GM21526 (cell line): ENCODE measurements at regions not wholly inside any gene's neighbourhood (a gene's known extent, or its start where the extent isn't known, plus 50 kb on each side); places are given as distances from the start of the nearest gene placed in this dataset.
"Not testable (repeated sequence)": the region's sequence is repeated elsewhere in the genome, so short reads cannot be mapped to it uniquely, and the experiment has no call there.

Experiments
- ATAC-seq: cut with Tn5 transposase; IDR thresholded peaks from one replicate; pipeline ENCODE4 v1.9.1; 2021; ENCODE audit warnings: moderate library complexity; ENCODE audit not compliant: unreplicated experiment, low FRiP score

DNA sequence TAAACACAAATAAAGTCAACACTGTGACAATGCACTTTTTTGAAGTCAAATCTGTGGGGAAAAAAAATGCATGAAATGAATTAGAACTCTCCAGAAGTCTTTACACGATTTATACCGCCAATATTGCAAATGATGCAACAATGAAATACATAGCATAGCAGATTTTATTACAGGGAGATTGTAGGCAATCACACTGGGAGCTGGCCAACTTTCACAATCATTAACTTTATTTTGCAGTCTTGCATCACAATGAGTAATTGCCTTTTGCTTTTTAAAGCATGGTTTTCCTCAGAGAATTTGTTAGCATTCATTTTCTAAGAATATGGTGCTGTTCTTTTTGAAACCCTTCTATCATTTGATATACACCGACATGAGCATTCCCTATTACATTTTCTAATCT lies 366.4 kb upstream of the FSIP2 start:
- no peak for ATAC-seq

DNA sequence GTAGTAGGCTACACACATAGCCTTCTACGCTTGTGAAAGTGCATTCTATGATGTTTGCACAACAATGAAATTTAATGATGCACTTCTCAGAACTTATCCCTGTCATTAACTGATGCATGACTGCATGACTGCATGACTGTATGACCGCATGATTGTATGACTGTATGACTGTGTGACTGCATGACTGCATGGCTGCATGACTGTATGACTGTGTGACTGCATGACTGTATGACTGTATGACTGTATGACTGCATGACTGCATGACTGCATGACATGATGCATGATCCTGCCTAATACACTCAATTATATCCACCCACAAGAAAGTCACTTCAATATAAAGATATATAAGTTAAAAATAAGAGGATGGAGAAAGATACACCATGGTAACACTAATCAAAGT lies 365.4 kb upstream of the FSIP2 start:
- no peak for ATAC-seq

DNA sequence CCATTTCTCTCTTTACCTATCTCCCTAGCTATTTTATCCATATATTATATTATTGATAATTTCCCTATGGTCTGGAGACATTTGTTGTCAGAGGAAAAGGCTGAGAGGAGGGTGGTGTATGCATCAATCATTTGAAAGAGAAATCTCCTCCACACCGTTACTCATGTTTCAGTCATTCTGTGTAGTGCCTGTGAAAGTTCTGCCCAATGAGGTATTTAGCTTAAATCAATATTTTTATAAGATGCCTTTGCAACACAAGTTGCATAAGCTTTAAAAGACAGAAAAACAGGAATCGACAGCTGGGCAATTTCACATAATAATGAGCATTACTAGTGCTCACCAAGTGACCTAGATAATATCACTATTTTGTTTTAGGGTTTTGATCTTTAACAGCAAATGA lies 363.7 kb upstream of the FSIP2 start:
- ATAC-seq, result no peak

DNA sequence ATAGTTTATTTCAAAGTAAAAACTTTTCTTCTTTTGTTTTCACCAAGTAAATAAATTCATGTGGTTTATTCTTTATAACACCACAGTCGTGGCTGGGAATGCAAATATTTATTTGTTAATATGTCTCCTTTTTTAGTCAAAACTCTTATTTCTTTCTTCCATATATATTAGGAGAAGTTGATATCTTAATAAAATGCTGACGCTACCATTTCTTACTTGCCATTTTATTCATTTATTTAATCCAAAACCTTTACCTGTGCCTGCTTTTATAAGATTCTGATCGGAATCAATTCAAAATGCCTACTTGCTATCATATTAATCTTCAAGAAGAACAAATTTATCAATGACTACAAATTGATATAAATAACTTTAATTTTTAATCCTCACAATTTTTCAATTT lies 362.9 kb upstream of the FSIP2 start:
- no peak for ATAC-seq

DNA sequence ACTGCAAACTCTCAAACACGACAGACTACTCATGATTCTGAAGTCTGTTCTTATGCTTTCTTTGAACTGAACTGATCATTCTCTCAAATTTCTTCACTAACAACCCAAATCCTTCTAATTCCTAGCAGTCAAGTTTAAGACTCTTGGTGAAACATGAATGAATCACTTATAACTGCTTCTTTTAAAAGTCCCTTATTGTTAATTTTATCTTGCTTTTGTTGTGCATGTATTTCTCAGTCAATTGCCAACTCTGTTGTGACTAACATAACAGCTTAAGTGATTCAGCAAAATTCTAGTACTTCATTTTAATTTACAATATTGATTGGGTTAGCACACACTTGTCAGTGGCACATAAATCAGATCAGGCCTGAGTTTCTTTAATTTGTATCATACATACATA lies 357.0 kb upstream of the FSIP2 start:
- ATAC-seq, result no peak

DNA sequence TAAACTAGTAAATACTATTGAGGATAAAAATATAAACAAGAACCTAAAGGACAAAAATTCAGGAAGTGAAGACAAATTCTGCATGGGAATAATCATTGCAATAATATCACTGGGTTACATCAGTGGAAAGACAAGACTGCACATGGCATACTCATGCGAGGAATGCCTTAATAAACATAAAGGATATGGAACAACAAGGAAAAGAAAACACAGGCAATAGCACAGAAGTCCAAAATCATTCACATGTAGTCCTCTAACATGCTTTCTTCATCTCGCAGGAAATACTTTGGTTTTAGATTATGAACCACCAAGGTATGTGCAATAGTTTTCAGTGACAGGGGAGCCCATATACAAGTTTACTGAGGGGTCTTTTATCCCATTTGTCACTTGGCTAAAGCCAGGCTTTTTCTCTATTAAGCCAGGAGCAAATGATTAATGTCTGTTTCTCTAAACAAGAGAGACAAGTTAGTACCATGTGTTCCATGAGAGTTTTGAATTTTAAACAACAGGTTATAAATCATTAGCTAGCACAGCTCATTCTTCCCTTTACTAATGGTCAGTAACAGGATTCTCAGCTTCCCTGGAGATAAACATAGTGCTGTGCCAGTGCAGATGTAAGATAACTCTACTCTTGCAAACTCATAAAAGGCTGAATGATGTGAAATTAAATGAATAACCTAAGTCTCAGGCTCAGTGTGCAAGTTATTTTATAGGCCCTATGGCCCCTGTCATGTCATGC lies 353.6 kb upstream of the FSIP2 start:
- no peak for ATAC-seq

DNA sequence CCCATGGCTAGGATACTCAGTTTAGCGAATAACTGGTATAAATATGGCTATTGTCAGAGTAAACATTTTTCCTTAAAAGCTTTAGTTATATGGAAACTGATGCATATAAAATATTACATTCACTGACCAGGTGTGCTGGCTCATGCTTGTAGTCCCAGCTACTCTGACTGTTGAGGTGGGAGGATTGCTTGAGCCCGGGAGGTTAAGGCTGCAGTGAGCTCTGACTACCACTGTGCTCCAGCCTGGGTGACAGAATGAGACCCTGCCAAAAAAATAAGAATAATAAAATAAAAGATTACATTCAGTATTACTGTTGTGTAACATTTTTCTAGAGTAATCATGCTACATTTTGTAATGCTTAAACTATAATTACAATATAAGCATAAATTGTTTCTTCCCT lies 350.4 kb upstream of the FSIP2 start:
- no peak for ATAC-seq

DNA sequence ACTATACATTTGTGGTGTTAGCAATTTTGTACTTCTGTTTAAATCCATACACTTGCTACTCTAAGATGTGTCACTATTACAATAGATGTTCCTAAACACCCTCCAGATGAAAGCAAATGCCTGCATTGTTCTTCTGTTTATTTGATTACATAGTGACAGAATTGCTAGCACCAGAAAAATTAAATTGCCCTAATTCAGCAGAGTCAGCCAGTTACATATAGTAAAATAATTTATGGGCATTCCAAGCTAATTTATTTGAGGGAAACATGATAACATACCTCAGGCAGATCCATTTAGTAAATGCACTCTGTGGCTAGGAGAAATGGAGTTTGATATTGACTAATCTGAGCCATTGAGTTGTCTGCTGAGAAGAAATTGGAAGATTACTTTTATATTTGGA lies 347.1 kb upstream of the FSIP2 start:
- no peak for ATAC-seq

DNA sequence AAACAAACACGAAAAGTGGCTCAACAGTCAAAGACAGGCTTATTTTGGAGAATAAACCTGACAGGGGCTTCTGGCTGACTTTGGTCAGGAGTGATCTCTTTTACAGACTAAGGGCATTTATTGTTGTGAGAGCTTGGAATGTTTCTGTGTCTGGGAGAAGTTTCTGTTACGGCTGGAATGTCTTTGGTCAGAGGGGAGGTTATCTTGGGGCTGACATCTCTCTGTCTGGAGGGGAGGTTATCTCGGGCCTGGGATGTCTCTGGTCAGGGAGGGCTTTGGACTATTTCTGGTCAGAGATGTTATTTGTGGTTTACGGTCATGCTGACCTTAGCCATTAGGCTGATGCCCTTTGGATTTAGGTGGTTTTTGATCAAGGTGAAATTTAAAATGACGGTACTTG lies 345.5 kb upstream of the FSIP2 start:
- ATAC-seq, result no peak

DNA sequence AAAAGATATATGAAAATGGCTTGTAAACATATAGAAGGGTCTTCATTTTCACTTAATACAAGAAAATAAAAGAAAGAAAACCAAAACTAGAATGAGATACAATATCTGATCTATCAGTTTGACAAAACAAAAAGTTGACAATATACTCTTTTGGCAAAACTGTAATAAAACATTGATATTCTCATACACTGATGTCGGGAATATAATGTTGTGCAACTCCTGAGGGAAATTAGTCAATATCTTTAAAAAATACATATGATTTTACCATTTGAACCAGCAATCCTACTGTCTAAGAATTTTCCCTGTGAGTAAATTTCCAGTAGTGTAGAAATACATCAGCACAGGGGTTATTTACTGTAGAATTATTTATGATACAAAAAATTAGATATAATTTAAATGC lies 336.1 kb upstream of the FSIP2 start:
- ATAC-seq, result no peak

DNA sequence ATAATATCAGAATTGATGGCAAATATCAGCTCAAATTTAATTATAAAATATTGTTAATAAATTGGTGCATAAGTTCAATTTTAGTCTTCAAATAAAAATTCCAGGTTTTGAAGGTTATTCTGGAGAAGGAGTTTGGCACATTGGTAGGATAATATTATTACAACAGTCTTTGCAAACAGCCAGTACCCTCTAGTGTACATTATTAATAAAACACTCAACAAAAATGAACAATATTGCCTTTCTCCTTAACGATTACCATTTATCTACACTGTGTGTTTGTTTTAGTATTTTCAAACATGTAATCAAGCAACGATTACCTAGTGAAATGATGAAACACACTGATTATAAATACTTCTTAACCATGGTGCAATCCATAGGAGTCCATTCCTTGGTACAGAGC lies 334.0 kb upstream of the FSIP2 start:
- no peak for ATAC-seq

DNA sequence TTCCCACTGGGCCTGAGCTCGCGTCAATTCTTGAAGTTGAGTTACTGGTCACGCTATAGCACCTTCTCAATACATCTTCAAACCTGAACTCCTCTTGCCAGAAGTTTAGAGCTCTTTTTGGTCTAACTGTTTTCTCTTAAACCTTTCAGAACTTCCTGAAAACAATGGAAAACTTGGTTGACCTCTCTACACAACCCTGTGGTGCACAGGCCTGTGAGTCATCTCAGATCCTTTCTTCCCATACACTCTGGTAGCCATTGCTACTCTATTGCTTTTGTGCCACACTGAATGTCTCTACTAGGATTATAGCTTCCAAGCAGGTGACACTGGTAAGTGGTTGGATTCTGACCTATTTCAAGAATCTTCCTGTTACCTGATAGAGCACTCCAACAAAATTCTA lies 321.5 kb upstream of the FSIP2 start:
- ATAC-seq, result no peak

DNA sequence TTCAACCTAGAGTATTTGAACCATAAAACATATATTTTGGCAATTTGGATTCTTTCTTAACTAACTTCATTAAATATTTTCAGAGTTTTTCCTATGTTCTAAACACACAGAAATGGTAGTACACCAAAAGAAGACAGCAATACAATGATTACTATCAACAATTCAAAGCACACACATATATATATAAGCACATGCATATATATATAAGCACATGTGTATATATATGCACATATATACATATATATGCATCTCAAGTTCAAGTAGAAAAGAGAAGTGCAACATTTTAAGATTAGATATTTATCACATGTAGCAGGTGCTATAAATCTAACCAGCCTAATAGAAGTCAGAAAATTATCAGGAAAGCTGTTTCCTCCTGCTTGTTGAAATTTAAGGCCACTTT lies 320.9 kb upstream of the FSIP2 start:
- ATAC-seq, result no peak

DNA sequence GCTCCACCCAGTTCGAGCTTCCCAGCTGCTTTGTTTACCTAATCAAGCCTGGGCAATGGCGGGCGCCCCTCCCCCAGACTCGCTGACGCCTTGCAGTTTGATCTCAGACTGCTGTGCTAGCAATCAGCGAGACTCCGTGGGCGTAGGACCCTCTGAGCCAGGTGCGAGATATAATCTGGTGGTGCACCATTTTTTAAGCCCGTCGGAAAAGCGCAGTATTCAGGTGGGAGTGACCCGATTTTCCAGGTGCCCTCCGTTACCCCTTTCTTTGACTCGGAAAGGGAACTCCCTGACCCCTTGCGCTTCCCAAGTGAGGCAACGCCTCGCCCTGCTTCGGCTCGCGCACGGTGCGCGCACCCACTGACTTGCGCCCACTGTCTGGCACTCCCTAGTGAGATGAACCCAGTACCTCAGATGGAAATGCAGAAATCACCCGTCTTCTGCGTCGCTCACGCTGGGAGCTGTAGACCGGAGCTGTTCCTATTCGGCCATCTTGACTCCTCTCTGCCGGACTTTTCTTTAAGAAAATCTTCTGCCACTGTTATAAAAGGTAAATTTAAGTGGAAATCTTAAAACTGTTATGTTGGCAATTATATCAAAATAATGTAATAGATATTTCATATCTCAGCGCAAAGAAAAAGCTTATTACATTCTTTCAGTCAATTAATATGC lies 313.5 kb upstream of the FSIP2 start:
- not testable (repeated sequence) for ATAC-seq

DNA sequence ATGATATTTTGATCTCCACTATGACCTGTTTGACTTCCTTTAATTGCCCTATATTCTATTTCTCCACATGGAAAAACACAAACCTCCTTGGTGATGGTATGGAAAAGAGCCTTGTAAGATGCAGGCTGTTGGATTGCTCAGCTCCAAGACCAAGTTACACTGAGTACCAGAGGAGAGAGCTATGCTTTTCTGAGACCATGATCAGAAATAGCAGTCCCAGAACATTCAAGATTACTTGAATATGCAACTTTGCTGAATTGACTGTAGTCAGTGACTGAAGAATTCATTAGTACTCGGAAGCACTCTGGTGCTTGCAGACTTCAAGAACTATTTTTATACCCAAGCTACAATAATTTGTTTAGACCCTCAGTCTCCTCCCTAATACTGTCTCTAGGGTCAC lies 310.6 kb upstream of the FSIP2 start:
- ATAC-seq, result no peak

DNA sequence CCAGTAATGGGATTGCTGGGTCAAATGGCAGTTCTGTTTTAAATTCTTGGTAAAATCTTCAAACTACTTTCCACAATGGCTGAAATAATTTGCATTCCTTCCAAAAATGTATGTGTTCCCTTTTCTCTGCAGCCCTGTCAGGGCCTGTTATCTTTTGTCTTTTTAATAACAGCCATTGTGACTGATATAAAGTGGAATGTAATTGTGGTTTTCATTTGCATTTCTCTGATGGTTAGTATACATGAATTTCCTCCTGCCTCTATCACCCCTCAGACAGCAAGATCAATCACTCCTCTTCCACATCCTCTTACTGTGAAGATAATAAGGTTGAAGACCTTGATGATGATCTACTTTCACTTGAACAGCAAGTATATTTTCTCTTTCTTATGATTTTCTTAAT lies 304.8 kb upstream of the FSIP2 start:
- no peak for ATAC-seq

DNA sequence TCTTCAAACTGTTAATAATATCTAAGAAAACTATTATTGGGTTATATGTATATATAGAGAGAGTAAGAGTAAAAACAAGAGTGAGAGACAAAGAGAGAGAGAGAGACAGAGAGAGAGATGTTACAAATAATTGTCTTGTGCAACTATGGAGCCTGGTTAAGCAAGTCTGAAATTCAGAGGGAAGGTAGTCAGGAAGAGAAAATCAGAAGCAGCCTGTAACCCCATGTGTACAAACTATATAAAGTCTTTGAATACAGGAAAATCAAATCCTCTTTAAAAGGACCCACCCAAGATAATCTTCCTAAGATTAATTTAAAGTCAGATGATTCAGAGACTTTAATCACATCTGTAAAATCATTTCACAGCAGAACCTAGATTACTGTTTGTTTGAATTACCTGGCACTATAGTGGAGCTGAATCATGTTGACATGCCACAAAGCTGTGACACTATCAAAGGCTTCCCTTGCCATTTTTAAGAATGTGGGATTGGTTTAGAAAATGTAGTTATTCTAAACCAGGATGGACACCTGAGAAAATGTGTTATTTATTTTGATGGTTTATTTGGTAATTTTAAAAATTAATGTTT lies 301.7 kb upstream of the FSIP2 start:
- no peak for ATAC-seq

DNA sequence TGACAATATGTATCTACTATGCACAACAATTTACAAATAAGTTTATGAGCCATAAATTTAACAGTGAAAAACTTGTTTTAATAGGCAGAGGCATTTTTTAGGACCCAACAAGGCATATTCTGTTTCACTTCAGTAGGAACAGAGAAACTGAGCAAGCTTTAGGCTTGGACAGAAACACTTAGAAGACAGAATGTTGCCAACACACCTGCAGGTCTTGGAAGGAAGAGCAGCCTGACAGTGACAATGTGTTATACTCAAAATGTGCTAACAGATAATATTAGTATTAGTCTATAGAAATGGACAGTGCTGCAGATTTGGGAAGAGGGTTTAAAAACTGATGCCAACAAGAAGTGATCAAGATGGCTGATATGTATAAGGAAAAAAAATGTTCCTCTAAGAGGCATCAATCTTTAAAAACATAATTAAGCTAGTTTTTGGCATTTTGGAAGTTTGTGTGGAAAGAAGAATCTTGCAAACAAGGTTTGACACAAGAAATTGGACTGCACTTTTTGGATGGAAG lies 297.1 kb upstream of the FSIP2 start:
- ATAC-seq, result no peak

DNA sequence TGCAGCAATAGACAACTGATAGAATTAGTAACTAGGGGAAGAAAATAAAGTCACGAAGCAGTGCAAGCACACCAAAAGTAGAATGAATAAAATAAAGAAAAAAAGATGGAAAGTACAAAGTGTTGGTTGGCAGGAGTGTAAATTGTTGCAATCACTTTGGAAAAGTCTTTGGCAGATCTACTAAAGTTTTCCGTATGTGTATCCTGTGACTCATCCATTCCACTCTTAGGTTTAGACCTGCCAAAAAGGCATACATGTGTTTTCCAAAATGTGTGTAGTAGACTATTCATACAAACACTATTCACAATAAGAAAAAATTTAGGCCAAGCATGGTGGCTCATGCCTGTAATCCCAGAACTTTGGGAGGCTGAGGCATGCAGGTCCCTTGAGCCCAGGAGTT lies 282.1 kb upstream of the FSIP2 start:
- no peak for ATAC-seq

DNA sequence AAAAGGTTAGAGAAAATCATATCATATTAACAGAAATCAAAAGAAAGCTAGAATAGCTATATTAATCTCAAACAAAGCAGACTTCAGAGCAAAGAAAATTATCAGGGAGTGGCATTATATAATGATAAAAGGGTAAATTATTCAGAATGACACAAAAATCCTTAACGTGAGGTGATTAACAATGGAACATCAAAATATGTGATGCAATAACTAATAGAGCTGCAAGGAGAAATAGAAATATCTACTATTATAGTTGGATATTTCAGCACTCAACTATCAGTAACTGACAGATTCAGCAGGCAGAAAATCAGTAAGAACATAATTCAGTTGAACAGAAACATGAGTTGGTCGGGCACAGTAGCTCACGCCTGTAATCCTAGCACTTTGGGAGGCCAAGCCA lies 275.1 kb upstream of the FSIP2 start:
- no peak for ATAC-seq

DNA sequence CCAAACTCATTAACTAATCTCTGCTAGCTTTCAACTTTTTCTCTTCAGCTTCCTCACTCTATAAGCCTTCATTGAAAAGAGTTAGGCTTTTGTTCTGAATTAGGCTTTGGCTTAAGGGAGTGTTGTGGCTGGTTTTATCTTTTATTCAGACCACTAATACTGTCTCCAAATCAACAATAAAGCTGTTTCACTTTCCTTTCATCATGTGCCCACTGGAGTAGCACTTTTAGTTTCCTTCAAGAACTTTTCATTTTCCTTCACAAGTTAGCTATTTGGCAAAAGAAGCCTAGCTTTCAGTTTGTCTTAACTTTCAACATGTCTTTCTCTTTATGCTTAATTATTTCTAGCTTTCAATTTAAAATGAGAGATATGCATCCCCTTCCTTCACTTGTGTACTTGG lies 271.7 kb upstream of the FSIP2 start:
- no peak for ATAC-seq

DNA sequence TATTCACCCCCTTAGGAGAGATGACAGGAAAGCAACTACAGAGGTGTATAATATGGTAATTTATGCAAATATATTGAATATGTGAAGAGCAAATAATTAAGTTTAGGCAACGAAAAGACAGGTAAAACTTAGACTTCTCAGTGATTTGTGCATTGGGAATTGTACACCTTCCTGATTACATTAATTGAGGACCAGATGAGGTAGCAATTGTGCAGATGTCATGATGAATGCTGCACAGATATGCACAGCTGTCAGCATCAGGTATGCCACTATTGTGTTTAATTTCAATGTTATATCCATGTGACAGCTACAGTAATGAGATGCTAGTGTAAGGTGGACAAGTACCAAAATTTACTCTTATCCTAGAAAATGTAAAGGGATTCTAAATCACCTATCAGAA lies 267.2 kb upstream of the FSIP2 start:
- no peak for ATAC-seq
